ENCODE measurements at regions not wholly inside any gene's neighbourhood (a gene's known extent, or its start where the extent isn't known, plus 50 kb on each side); places are given as distances from the start of the nearest gene placed in this dataset.
"Not testable (repeated sequence)": the region's sequence is repeated elsewhere in the genome, so short reads cannot be mapped to it uniquely, and the experiment has no call there.

DNA sequence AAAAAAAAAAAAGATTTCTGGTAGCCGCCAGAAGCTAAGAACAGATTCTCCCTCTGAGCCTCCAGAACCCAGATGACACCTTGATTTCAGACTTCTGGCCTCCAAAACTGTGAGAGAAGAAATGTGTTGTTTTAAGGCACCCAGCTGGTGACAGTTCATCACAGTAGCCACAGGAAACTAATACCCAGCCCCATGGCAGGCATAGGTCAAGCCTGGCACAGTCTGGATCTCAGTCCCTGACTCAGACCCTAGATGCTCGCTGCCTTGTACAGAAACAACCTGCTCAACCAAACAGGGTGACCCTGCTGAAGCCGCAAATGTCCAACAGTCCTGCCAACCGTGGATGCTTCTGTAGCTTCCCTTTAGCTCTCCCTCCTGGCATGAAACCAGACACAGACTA, 61.8 kb upstream of the NUDT4B start:
- TF ChIP-seq, protein P1, sequence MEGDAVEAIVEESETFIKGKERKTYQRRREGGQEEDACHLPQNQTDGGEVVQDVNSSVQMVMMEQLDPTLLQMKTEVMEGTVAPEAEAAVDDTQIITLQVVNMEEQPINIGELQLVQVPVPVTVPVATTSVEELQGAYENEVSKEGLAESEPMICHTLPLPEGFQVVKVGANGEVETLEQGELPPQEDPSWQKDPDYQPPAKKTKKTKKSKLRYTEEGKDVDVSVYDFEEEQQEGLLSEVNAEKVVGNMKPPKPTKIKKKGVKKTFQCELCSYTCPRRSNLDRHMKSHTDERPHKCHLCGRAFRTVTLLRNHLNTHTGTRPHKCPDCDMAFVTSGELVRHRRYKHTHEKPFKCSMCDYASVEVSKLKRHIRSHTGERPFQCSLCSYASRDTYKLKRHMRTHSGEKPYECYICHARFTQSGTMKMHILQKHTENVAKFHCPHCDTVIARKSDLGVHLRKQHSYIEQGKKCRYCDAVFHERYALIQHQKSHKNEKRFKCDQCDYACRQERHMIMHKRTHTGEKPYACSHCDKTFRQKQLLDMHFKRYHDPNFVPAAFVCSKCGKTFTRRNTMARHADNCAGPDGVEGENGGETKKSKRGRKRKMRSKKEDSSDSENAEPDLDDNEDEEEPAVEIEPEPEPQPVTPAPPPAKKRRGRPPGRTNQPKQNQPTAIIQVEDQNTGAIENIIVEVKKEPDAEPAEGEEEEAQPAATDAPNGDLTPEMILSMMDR (IDR thresholded peaks at IDR 0.05), result not testable (repeated sequence)
- TF ChIP-seq POLR2A (IDR thresholded peaks at IDR 0.05), result not testable (repeated sequence)
